ENCODE measurements at regions not wholly inside any gene's neighbourhood (a gene's known extent, or its start where the extent isn't known, plus 50 kb on each side); places are given as distances from the start of the nearest gene placed in this dataset.

DNA sequence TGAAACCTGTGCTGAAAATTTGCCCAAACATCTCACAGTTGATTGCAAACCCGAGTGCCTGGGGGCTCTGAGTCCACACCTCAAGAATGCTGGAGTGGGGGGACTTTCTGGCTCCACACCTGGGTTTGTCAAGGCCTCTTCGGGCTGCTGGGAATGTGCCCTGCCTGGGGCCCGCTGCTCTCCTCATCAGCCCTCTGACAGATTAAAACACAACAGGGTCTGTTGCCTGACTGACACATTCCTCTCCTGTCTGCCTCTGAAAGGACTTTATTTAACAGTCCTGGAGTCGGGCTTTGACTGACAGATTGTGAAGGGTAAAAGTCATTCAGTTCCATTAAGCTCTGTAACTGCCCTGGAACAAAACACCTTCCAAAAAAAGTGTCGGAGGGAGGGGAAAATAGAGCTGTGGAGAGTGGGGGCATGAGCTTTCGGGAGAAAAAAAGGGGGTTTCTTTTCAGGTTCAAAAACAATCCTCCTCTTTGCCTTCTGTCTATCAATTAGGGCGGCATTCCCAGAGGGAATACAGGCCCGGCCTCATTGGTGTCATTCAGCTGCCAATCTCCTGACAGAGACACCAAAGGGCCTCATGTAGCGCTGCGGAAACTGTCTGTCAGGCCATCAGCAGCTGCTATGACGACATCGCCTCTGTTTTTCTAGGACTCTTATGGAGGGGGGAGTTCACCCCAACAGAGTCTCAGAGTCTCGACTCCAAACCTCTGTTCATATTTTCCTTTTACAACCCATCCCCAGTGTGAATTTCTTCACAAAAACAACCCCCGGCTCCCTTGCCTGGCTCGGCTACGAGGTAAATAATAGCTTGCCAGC, 398.8 kb upstream of the NFE2L3 start:
- no peak for TF ChIP-seq EP300 (IDR thresholded peaks at IDR 0.05)
- TF ChIP-seq, protein P1, sequence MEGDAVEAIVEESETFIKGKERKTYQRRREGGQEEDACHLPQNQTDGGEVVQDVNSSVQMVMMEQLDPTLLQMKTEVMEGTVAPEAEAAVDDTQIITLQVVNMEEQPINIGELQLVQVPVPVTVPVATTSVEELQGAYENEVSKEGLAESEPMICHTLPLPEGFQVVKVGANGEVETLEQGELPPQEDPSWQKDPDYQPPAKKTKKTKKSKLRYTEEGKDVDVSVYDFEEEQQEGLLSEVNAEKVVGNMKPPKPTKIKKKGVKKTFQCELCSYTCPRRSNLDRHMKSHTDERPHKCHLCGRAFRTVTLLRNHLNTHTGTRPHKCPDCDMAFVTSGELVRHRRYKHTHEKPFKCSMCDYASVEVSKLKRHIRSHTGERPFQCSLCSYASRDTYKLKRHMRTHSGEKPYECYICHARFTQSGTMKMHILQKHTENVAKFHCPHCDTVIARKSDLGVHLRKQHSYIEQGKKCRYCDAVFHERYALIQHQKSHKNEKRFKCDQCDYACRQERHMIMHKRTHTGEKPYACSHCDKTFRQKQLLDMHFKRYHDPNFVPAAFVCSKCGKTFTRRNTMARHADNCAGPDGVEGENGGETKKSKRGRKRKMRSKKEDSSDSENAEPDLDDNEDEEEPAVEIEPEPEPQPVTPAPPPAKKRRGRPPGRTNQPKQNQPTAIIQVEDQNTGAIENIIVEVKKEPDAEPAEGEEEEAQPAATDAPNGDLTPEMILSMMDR (IDR thresholded peaks at IDR 0.05), result no peak

Data from sigmoid colon (tissue), 4 donors.